Parathyroid adenoma (tissue), 2 donors: ENCODE measurements at regions not wholly inside any gene's neighbourhood (a gene's known extent, or its start where the extent isn't known, plus 50 kb on each side); places are given as distances from the start of the nearest gene placed in this dataset.

ENCODE experiments used
- H2AFZ ChIP-seq: fragments of 300-600 bp; sonication (generic); one replicate; pipeline ENCODE4 v1.7.0; 2017; ENCODE audit warnings: antibody characterized with exemption, mild to moderate bottlenecking
- H3K27ac ChIP-seq: fragments of 300-600 bp; sonication (generic); one replicate; pipeline ENCODE4 v1.7.0; 2017
- H3K27me3 ChIP-seq: fragments of 300-600 bp; sonication (generic); one replicate; pipeline ENCODE4 v1.7.0; 2017; ENCODE audit warnings: low read length; ENCODE audit not compliant: control insufficient read depth, insufficient read depth
- H3K36me3 ChIP-seq: fragments of 300-600 bp; sonication (generic); one replicate; pipeline ENCODE4 v1.7.0; 2017; ENCODE audit warnings: low read length; ENCODE audit not compliant: control insufficient read depth, insufficient read depth
- H3K4me1 ChIP-seq: fragments of 300-600 bp; sonication (generic); one replicate; pipeline ENCODE4 v1.7.0; 2017; ENCODE audit warnings: control low read depth
- H3K4me2 ChIP-seq: fragments of 300-600 bp; sonication (generic); one replicate; pipeline ENCODE4 v1.7.0; 2017; ENCODE audit warnings: low read length
- H3K4me3 ChIP-seq: fragments of 300-600 bp; sonication (generic); one replicate; pipeline ENCODE4 v1.7.0; 2017; ENCODE audit warnings: low read depth, low read length
- H3K79me2 ChIP-seq: fragments of 300-600 bp; sonication (generic); one replicate; pipeline ENCODE4 v1.7.0; 2017; ENCODE audit warnings: control low read depth
- H3K9ac ChIP-seq: fragments of 300-600 bp; sonication (generic); one replicate; pipeline ENCODE4 v1.7.0; 2017; ENCODE audit warnings: mild to moderate bottlenecking
- H3K9me3 ChIP-seq: fragments of 300-600 bp; sonication (generic); one replicate; pipeline ENCODE4 v1.7.0; 2017; ENCODE audit warnings: low read length; ENCODE audit not compliant: control insufficient read depth
- CTCF ChIP-seq: fragments of 300-600 bp; sonication (generic); IDR thresholded peaks from one replicate; pipeline ENCODE4 v1.7.0; 2017; ENCODE audit warnings: antibody characterized with exemption, mild to moderate bottlenecking
- donor health status: primary hyperparathyroidism.

- H3K27ac ChIP-seq, result no peak overlapping the region
- H3K4me3 ChIP-seq, result no peak overlapping the region
- no peaks in the 10 kb centered on the region for H3K27me3 ChIP-seq
Observed at GRCh38 chr5:88089719-88090390, 178.8 kb downstream of the TMEM161B start.

DNA sequence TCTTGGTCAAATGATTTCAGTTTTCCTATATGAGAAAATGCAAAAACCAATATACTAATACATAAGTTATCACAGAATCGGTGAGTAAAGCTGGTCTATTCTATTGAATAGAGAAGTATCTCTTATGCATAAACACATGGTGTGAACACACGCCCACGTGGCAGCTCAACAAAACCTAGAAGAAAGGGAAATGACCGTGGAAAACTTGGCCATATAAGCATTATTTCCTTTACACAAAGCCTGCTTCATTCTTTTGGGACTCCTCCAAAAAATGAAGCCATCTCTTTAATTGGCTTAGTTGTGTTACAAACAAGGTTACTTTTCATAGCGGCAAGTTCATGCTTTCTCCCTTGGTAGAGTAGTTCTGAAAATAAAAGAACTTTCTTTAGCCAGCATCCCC is 183.2 kb downstream of the TMEM161B start:
- no peak overlapping the region for H3K27ac ChIP-seq
- no peak overlapping the region for H3K9ac ChIP-seq
- no peak overlapping the region for H2AFZ ChIP-seq
- H3K9me3 ChIP-seq, result no peaks in the 10 kb centered on the region
- no peak overlapping the region for H3K4me2 ChIP-seq
- no peak overlapping the region for H3K4me3 ChIP-seq
- no peaks in the 10 kb centered on the region for H3K36me3 ChIP-seq
- no peaks in the 10 kb centered on the region for H3K27me3 ChIP-seq
- H3K4me1 ChIP-seq, result no peaks in the 10 kb centered on the region
- H3K79me2 ChIP-seq, result no peaks in the 10 kb centered on the region
- TF ChIP-seq CTCF, result no peak

More at GRCh38 chr5:88089719-88090390, 178.8 kb downstream of the TMEM161B start:
- H3K36me3 ChIP-seq, result no peaks in the 10 kb centered on the region
- no peaks in the 10 kb centered on the region for H3K79me2 ChIP-seq
- H3K9me3 ChIP-seq, result no peaks in the 10 kb centered on the region
- H3K9ac ChIP-seq, result no peak overlapping the region
- no peak overlapping the region for H2AFZ ChIP-seq
- no peak for TF ChIP-seq CTCF
- H3K4me1 ChIP-seq, result no peaks in the 10 kb centered on the region
- no peak overlapping the region for H3K4me2 ChIP-seq

- no peaks in the 10 kb centered on the region for H3K79me2 ChIP-seq
- no peak overlapping the region for H3K4me2 ChIP-seq
- H3K27me3 ChIP-seq, result no peaks in the 10 kb centered on the region
- H3K9ac ChIP-seq, result no peak overlapping the region
- H3K27ac ChIP-seq, result no peak overlapping the region
- H3K36me3 ChIP-seq, result no peaks in the 10 kb centered on the region
- no peaks in the 10 kb centered on the region for H3K4me1 ChIP-seq
- no peak overlapping the region for H3K4me3 ChIP-seq
- no peaks in the 10 kb centered on the region for H3K9me3 ChIP-seq
- H2AFZ ChIP-seq, result no peak overlapping the region
- TF ChIP-seq CTCF, result no peak
Observed at GRCh38 chr5:88081877-88082276, 186.8 kb downstream of the TMEM161B start.

DNA sequence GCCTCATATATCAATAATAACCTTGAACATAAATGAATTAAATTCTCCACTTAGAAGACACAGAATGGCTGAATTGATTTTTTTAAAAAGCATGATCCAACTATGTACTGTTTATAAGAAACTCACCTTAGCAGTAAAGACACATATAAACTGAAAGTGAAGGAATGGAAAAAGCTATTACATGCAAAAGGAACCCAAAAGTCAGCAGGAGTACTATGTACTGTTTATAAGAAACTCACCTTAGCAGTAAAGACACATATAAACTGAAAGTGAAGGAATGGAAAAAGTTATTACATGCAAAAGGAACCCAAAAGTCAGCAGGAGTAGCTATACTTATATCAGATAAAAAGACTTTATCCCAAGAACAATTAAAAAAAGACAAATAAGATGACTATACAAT is 204.8 kb downstream of the TMEM161B start:
- Histone ChIP-seq H3K27ac (no peak overlapping the region), H3K4me3 (no peak overlapping the region), H3K27me3 (no peaks in the 10 kb centered on the region), H2AFZ (no peak overlapping the region), H3K79me2 (no peaks in the 10 kb centered on the region), H3K9ac (no peak overlapping the region), H3K4me1 (no peaks in the 10 kb centered on the region), H3K36me3 (no peaks in the 10 kb centered on the region), H3K9me3 (no peaks in the 10 kb centered on the region), H3K4me2 (no peak overlapping the region)
- TF ChIP-seq CTCF, result no peak

DNA sequence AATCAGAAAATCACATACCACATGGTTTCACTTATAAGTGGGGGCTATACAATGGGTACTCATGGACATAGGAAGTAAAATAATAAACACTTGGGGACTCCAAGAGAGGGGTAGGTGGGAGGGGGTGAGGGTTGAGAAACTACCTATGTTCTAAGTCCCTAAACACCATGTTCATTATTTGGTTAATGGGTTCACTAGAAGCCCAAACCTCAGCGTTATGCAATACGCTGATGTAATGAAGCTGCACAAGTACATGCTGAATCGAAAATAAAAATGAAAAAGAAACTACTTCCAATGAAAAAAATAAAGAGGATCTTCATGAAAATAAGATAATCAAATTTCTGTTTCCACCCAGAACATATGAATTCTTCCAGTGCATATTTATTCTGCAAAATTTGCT is 208.5 kb downstream of the TMEM161B start:
- no peak overlapping the region for H3K4me2 ChIP-seq
- H3K27me3 ChIP-seq, result no peaks in the 10 kb centered on the region
- H3K27ac ChIP-seq, result no peak overlapping the region
- H3K9me3 ChIP-seq, result no peaks in the 10 kb centered on the region
- no peaks in the 10 kb centered on the region for H3K79me2 ChIP-seq
- H3K9ac ChIP-seq, result no peak overlapping the region
- no peaks in the 10 kb centered on the region for H3K4me1 ChIP-seq
- TF ChIP-seq CTCF, result no peak
- H3K36me3 ChIP-seq, result no peaks in the 10 kb centered on the region
- no peak overlapping the region for H3K4me3 ChIP-seq
- no peak overlapping the region for H2AFZ ChIP-seq
